ENCODE measurements at regions not wholly inside any gene's neighbourhood (a gene's known extent, or its start where the extent isn't known, plus 50 kb on each side); places are given as distances from the start of the nearest gene placed in this dataset.

DNA sequence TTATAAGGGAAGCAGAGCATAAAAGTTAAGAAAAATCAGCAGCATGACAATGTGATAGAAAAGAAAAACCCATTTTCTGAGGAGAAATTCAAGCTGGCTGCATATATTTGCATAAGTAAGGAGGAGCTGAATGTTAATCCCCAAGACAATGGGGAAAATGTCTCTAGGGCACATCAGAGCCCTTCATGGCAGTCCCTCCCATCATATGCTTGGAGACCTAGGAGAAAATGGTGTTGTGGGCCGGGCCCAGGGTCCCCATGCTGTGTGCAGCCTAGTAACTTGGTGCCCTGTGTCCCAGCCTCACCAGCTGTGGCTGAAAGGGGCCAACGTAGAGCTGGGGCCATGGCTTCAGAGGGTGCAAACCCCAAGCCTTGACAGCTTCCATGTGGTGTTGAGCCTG, 100.6 kb upstream of the PLPPR4 start:
- DNase-seq (ENCODE audit: low read depth, low spot score), result no peak

DNA sequence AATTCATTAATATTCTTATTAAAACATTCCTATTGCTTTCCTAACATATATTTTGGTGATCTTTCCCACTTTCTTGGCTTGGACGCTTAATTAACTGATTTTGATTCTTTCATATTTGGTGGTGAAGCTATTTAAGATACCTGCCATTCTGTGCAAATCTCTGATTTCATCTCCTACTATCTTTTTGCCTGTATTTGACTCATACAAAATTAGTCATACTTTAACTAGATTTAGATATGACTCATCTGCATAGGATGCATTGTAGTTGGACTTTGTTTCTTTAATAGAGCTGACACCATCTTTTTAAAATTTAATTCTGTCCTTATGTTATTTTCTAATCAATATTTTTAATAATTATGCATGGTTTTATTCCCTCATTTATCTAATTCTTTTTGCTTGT, 93.8 kb upstream of the PLPPR4 start:
- DNase-seq (ENCODE audit: low read depth, low spot score), result no peak

DNA sequence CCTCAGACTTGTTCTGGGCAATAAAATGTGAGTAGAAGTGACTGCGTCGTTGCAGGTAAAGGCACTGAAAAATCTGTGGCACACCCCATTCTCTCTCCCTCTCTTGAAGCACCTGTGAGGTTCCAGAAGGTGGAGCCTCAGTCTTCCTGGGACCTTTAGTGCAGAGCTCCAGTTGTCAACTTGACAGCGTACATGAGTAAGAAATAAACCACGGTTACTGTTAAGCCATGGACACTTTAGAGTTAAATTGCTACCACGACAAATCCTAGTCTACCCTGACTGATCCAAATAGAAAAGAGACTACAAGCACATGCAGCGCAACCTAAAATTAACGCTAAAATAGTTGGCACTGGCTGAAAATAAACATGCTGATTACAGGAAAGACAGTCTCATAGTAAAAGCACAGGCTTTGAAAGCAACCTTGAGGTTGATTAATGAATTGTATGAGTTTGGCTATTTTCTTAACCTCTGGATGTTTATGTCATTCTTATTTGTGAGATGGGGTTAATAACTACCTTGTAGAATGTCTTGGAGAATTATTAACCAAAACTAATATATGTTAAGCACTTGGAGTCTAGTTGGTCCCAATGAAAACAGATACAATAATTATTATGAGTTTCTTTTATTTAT, 93.0 kb upstream of the PLPPR4 start:
- no peak for DNase-seq (ENCODE audit: low read depth, low spot score)

DNA sequence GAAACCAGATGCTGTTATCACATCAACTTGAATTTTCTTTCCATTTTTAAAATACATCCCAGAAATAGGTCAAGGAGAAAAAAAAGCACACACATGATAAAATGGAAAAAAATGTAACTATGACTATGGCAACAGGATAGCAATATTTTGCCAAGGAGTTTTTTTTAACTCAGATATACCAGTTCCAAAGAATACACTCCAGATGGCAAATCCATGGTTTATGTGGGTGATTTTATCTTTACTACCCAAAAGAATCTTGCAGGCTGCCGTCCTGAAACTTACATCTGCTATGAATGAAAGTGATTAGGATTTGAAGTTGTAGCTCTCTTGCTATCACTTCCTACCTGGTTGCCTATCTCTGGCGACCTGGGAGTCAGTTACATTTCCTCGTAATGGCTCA, 91.0 kb upstream of the PLPPR4 start:
- no peak for DNase-seq (ENCODE audit: low read depth, low spot score)

DNA sequence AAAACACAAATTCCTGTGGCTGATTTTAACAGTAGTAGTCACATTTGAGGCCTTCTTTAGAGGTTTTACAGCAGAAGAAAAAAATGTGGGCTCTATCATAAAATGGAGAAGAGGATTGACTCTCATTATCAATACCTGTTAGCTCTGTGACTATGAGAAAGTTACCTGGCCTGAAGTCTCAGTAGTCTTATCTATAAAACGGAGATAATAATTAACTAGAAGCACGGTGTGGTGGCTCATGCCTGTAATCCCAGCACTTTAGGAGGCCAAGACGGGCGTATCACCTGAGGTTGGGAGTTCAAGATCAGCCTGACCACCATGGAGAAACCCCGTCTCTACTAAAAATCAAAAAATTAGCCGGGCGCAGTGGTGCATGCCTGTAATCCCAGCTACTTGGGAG, 90.4 kb upstream of the PLPPR4 start:
- no peak for DNase-seq (ENCODE audit: low read depth, low spot score)

DNA sequence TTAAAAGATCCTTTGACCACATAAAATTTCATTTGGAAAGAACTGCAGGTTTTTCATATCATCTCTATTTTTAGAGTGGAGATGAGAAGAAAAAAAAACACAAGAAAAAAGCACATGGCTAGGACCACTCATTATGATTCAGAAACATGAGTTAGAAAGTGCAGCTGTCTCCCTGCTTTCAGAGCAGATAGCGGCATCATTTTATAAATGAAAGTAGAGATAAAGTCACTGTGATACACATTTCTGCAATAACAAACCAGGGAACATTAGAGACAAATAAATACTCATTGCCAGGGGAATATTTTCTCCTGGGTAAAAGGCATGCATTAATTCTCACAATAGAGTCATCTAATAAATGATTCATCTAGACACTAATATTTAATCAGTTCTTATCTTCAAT, 87.5 kb upstream of the PLPPR4 start:
- no peak for DNase-seq (ENCODE audit: low read depth, low spot score)

DNA sequence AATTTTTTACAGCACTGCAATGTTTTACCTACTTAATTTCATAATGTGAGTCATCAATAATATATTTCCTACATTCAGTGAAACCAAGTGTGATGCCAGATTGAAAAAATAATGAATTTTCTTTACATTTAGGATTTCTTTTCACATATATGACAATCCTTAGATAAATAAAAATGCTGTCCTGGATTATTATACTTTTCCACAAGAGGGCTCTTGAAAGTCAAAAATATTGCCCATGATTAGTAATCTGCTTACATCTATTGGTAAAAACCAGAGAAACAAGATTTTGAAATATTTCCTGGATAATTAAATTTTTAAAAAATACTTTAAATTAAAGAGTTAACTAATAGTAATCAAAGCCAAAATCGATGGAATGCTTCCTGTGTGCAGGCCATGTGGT, 86.8 kb upstream of the PLPPR4 start:
- no peak for DNase-seq (ENCODE audit: low read depth, low spot score)

DNA sequence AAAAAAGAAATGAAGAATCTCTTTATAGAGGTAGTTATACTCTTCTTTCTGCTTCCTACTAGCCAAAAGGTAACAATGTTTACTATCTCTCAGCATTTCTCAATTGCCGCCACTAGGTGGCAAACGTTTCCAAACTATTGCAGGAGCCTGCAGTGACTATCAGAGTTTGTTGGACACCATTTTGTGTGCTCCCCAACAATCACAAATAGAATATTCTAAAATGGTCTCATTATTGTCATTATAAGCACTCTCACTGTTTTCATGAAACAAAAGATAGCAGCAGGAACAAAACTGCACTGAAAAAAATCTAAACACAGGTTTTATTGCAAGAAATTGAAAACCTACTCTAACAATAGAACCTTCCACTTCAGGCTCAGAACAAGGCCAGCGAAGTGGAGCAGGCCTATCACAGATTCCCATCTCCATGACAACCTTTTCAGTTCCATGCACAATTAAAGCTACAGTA, 83.9 kb upstream of the PLPPR4 start:
- DNase-seq (ENCODE audit: low read depth, low spot score), result peak; percentile 33

DNA sequence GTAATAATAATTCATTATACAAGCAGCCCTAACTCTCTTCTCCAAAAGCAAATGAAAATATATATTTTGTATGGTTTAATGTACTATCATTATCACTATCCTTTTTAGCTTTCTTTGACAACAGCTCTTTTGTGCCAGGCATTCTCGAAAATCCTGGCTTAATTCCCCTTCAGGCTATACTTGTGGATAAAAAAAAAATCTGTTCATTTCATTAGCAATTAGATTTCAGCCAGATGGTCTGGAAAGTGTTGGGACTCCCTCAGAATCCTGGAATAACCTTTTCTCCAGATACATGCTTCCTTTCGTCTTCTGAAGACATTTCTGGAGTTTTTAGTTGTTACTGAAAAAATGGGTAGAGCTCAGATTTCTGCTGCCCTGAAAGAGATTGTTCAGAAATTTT, 83.4 kb upstream of the PLPPR4 start:
- DNase-seq (ENCODE audit: low read depth, low spot score), result no peak

DNA sequence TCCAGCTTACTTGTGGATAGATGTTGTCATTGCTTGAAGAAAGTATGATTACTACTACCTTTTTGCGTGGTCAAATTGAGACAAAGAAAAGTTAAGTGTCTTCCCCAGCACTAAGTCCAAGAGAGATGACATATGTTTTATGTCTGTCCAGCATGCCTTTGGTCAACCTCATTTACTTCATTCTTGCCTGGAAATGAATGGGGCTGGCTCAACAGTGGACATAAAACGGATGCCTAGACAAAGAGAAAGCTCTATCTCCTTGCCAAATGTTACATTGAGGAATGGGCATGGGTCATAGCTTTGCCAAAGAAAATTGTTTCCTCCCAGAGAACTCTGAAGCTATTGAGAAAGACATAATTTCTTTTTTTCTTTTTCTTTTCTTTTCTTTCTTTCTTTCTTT, 82.4 kb upstream of the PLPPR4 start:
- no peak for DNase-seq (ENCODE audit: low read depth, low spot score)

DNA sequence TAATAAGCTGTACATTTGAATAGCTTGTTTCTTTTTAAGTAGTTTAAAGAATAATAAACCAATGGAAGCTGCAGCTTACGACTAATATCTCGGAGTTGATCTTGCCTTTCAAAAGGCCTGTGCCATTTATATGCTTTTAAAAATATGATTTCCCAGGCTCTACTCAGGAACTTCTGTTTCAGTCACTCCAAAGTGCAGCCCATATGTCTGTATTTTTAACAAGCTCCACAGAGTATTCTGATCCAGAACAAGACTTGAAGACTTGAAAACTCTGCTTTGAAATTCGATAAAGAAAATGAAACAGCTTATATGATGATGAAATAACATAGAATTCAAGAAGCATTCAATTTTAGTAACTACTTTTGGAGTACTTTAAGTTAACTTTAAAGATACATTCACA, 79.1 kb upstream of the PLPPR4 start:
- no peak for DNase-seq (ENCODE audit: low read depth, low spot score)

DNA sequence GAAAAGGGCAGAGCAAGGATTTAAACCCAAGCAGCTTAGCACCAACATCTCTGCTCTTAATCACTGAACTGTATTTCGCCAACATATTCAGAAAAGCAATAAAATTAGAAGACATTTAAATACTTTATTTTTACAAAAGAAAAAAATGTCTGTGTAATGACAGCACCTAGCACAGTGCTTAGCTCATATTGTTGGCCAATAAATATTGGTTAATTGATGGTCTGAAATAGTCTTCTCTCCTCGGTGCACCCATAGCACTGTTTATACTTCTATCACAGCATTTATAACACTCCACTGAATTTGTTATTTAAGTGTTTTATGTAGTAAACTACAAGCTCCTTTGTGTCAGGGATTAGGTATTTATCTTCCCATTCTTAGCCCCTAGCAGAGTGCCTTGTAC, 70.9 kb upstream of the PLPPR4 start:
- DNase-seq (ENCODE audit: low read depth, low spot score), result no peak

DNA sequence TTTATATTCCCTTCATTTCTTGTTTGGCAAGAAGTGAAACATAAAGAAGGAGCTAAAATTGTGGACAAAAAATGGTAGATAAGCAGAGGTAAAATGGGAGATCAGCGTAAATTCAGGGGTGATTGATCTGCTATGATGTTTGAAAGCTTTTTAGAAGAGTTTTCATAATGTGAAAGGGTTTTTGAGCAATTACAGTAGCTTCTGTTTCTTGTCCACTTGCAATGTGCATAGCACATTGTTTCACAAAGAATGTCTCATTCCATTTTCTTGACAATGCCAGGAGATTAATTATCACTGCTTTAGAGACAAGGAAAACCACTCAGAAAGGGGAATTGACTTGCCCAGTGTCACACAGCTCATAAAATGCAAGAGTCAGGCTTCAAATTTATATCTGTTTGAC, 65.9 kb upstream of the PLPPR4 start:
- no peak for DNase-seq (ENCODE audit: low read depth, low spot score)

DNA sequence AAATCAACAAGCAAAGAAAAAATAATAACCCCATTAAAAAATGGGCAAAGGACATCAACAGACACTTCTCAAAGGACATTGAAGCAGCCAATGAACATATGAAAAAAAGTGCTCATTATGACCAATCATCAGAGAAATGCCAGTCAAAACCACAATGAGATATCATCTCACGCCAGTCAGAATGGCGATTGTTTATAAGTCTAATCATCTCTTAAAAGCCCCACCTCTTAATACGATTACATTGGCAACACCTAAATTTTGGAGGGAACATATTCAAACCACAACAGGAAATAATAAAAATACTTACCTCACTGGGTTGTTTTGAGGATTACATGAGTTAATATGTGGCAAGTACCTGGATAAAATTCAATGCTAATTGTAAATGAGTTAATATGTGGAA, 57.1 kb upstream of the PLPPR4 start:
- no peak for DNase-seq (ENCODE audit: low read depth, low spot score)

Data from activated naive CD8-positive, alpha-beta T cell treated with anti-CD3 and anti-CD28 coated beads, Interleukin-2, amount 50 U/mL, for 16 hours (primary cell).